Left ventricle myocardium superior (tissue), 1 donor: ENCODE measurements at regions not wholly inside any gene's neighbourhood (a gene's known extent, or its start where the extent isn't known, plus 50 kb on each side); places are given as distances from the start of the nearest gene placed in this dataset.

Experiments
- ATAC-seq: fragments of 200-7000 bp; cut with Tn5 transposase; one replicate; pipeline ENCODE4 v1.9.1; 2020; ENCODE audit warnings: mild to moderate bottlenecking, moderate library complexity
- DNase-seq: peaks from one replicate; pipeline ENCODE4 v3.0.0-alpha.2; 2020
- intact Hi-C: fragments of 100-400 bp; cut with micrococcal nuclease; formaldehyde crosslinking; loops from one replicate; pipeline ENCODE4 v1.11.0; 2022
- donor health status: DM: no; HTN: yes; CAD: no; lungs with severe emphysema.

- ATAC-seq (no peak), DNase-seq (no peak)
- intact Hi-C loops = no loop called here
Observed at GRCh38 chr1:29485096-29485925, 249.0 kb downstream of the PTPRU start.

- DNase-seq (no peak), ATAC-seq (no peak)
- intact Hi-C loops = no loop called here
Observed at GRCh38 chr1:29482991-29483390, 246.7 kb downstream of the PTPRU start.

GRCh38 chr1:29482064-29482463 is 245.7 kb downstream of the PTPRU start:
- intact Hi-C loops = no loop called here
- DNase-seq (no peak), ATAC-seq (no peak)

- DNase-seq = no peak
- intact Hi-C loops = no loop called here
Observed at GRCh38 chr1:29481031-29481430, 244.7 kb downstream of the PTPRU start.

GRCh38 chr1:29478879-29479278 is 242.6 kb downstream of the PTPRU start:
- intact Hi-C loops = no loop called here
- ATAC-seq (no peak), DNase-seq (no peak)

More at GRCh38 chr1:29481031-29481430, 244.7 kb downstream of the PTPRU start:
- ATAC-seq = no peak

- no peak for ATAC-seq
- no peak for DNase-seq
Observed at GRCh38 chr1:29478151-29478791, 241.9 kb downstream of the PTPRU start.

GRCh38 chr1:29475326-29475725 is 239.0 kb downstream of the PTPRU start:
- intact Hi-C loops = no loop called here
- no peak for ATAC-seq
- DNase-seq = no peak

More at GRCh38 chr1:29478151-29478791, 241.9 kb downstream of the PTPRU start:
- intact Hi-C loops = no loop called here

- ATAC-seq = no peak
- intact Hi-C loops = no loop called here
- DNase-seq = no peak
Observed at GRCh38 chr1:29474274-29475244, 238.2 kb downstream of the PTPRU start.

- no peak for DNase-seq
- intact Hi-C loops = no loop called here
- no peak for ATAC-seq
Observed at GRCh38 chr1:29473161-29473855, 237.0 kb downstream of the PTPRU start.

GRCh38 chr1:29471487-29472313 is 235.4 kb downstream of the PTPRU start:
- intact Hi-C loops = no loop called here
- ATAC-seq = no peak
- no peak for DNase-seq

GRCh38 chr1:29470788-29471119 is 234.4 kb downstream of the PTPRU start:
- intact Hi-C loops = no loop called here
- DNase-seq (no peak), ATAC-seq (no peak)

- DNase-seq = no peak
- intact Hi-C loops = no loop called here
- no peak for ATAC-seq
Observed at GRCh38 chr1:29470087-29470787, 233.9 kb downstream of the PTPRU start.

- DNase-seq (peak; percentile 46), ATAC-seq (peak; percentile 34)
- intact Hi-C loops = no loop called here
Observed at GRCh38 chr1:29469457-29469856, 233.1 kb downstream of the PTPRU start.

GRCh38 chr1:29467989-29468900 is 231.9 kb downstream of the PTPRU start:
- no peak for ATAC-seq
- intact Hi-C loops = no loop called here
- DNase-seq = no peak

GRCh38 chr1:29466258-29466657 is 229.9 kb downstream of the PTPRU start:
- no peak for DNase-seq
- ATAC-seq = no peak
- intact Hi-C loops = no loop called here

- DNase-seq (no peak), ATAC-seq (no peak)
- intact Hi-C loops = no loop called here
Observed at GRCh38 chr1:29465755-29466154, 229.4 kb downstream of the PTPRU start.

- intact Hi-C loops = no loop called here
- no peak for DNase-seq
- no peak for ATAC-seq
Observed at GRCh38 chr1:29462096-29462495, 225.8 kb downstream of the PTPRU start.
